Osteoblast (primary cell): ENCODE measurements at regions not wholly inside any gene's neighbourhood (a gene's known extent, or its start where the extent isn't known, plus 50 kb on each side); places are given as distances from the start of the nearest gene placed in this dataset.
"Not testable (repeated sequence)": the region's sequence is repeated elsewhere in the genome, so short reads cannot be mapped to it uniquely, and the experiment has no call there.

Experiments used
- DNase-seq: peaks from one replicate; pipeline ENCODE4 v3.0.0; 2011; ENCODE audit warnings: low spot score, mixed read lengths; ENCODE audit not compliant: insufficient read length; ENCODE audit errors: missing footprints
- H2AFZ ChIP-seq: 2 replicates; pipeline ENCODE4 v1.6.0; 2011; ENCODE audit warnings: mild to moderate bottlenecking, low read length
- H3K27ac ChIP-seq: 2 replicates; pipeline ENCODE4 v1.5.1; 2011; ENCODE audit warnings: mild to moderate bottlenecking, low read depth, low read length, moderate library complexity
- H3K27me3 ChIP-seq: 2 replicates; pipeline ENCODE4 v1.6.0; 2012; ENCODE audit warnings: mild to moderate bottlenecking, control low read depth, inconsistent platforms, low read length, moderate library complexity; ENCODE audit not compliant: insufficient read depth
- H3K36me3 ChIP-seq: 2 replicates; pipeline ENCODE4 v1.5.1; 2011; ENCODE audit warnings: mild to moderate bottlenecking, low read length, control low read depth, moderate library complexity; ENCODE audit not compliant: insufficient read depth
- H3K4me1 ChIP-seq: 2 replicates; pipeline ENCODE4 v1.5.1; 2011; ENCODE audit warnings: mild to moderate bottlenecking, low read length, control low read depth, moderate library complexity; ENCODE audit not compliant: insufficient read depth
- H3K4me2 ChIP-seq: 2 replicates; pipeline ENCODE4 v1.6.0; 2011; ENCODE audit warnings: mild to moderate bottlenecking, low read length; ENCODE audit not compliant: insufficient read depth
- H3K4me3 ChIP-seq: fragments of 200-600 bp; sonication (generic); 3 replicates; pipeline ENCODE4 v1.5.1; 2012; ENCODE audit warnings: mild to moderate bottlenecking, low read length, inconsistent platforms; ENCODE audit not compliant: insufficient read depth
- H3K79me2 ChIP-seq: 2 replicates; pipeline ENCODE4 v1.6.0; 2012; ENCODE audit warnings: mild to moderate bottlenecking, low read length, control low read depth, inconsistent platforms; ENCODE audit not compliant: insufficient read depth
- H3K9me3 ChIP-seq: 2 replicates; pipeline ENCODE4 v1.5.1; 2011; ENCODE audit warnings: low read depth, low read length, control low read depth
- H4K20me1 ChIP-seq: 2 replicates; pipeline ENCODE4 v1.6.0; 2012; ENCODE audit warnings: mild to moderate bottlenecking, low read length, control low read depth; ENCODE audit not compliant: insufficient read depth
- CTCF ChIP-seq: IDR thresholded peaks from 2 replicates; pipeline ENCODE4 v1.5.1; 2011; ENCODE audit warnings: mild to moderate bottlenecking, low read depth, low read length, moderate library complexity; ENCODE audit errors: extremely low read depth

GRCh38 chr6:168188369-168189199, 109.6 kb upstream of the FRMD1 start:
- H3K79me2 ChIP-seq, result no peaks in the 10 kb centered on the region
- H3K4me3 ChIP-seq, result no peak overlapping the region
- no peak overlapping the region for H3K4me2 ChIP-seq
- H3K36me3 ChIP-seq, result no peaks in the 10 kb centered on the region
- no peaks in the 10 kb centered on the region for H4K20me1 ChIP-seq
- H3K27me3 ChIP-seq, result no peaks in the 10 kb centered on the region
- H3K4me1 ChIP-seq, result no peaks in the 10 kb centered on the region
- H3K27ac ChIP-seq, result no peak overlapping the region
- no peak for TF ChIP-seq CTCF
- no peak for DNase-seq
- no peaks in the 10 kb centered on the region for H3K9me3 ChIP-seq
- H2AFZ ChIP-seq, result no peak overlapping the region

DNA sequence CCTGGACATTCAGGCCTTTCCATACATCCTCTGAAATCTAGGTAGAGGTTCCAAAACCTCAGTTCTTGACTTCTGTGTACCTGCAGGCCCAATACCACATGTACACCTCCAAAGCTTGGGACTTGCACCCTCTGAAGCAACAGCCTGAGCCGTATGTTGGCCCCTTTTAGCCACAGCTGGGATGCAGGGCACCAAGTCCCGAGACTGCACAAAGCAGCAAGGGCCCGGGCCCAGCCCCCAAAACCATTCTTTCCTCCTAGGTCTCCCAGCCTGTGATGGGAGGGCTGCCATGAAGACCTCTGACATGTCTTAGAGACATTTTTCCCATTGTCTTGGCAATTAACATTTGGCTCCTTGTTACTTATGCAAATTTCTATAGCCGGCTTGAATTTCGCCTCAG, 107.4 kb upstream of the FRMD1 start:
- H4K20me1 ChIP-seq, result no peaks in the 10 kb centered on the region
- H2AFZ ChIP-seq, result no peak overlapping the region
- H3K4me1 ChIP-seq, result no peaks in the 10 kb centered on the region
- H3K9me3 ChIP-seq, result no peaks in the 10 kb centered on the region
- no peak for TF ChIP-seq CTCF
- no peak overlapping the region for H3K4me3 ChIP-seq
- H3K36me3 ChIP-seq, result no peaks in the 10 kb centered on the region
- H3K27me3 ChIP-seq, result no peaks in the 10 kb centered on the region
- DNase-seq, result no peak
- no peaks in the 10 kb centered on the region for H3K79me2 ChIP-seq
- H3K27ac ChIP-seq, result no peak overlapping the region
- H3K4me2 ChIP-seq, result no peak overlapping the region

GRCh38 chr6:168186018-168186417, 107.0 kb upstream of the FRMD1 start:
- not testable (repeated sequence) for H2AFZ ChIP-seq, H3K4me2 ChIP-seq, H3K79me2 ChIP-seq, H3K9me3 ChIP-seq, H3K4me3 ChIP-seq, H4K20me1 ChIP-seq, DNase-seq, H3K27ac ChIP-seq, H3K27me3 ChIP-seq, H3K36me3 ChIP-seq, H3K4me1 ChIP-seq

- Histone ChIP-seq H2AFZ (no peak overlapping the region), H3K27ac (no peak overlapping the region), H3K9me3 (no peaks in the 10 kb centered on the region), H3K79me2 (no peaks in the 10 kb centered on the region), H3K4me2 (no peak overlapping the region), H3K4me3 (no peak overlapping the region), H3K4me1 (no peaks in the 10 kb centered on the region), H4K20me1 (no peaks in the 10 kb centered on the region), H3K27me3 (no peaks in the 10 kb centered on the region), H3K36me3 (no peaks in the 10 kb centered on the region)
- TF ChIP-seq CTCF, result no peak
- no peak for DNase-seq
Measured at GRCh38 chr6:168184701-168185100, 105.7 kb upstream of the FRMD1 start.
